ENCODE measurements at regions not wholly inside any gene's neighbourhood (a gene's known extent, or its start where the extent isn't known, plus 50 kb on each side); places are given as distances from the start of the nearest gene placed in this dataset.

GRCh38 chr2:154603682-154604081, 94.8 kb upstream of the KCNJ3 start:
- DNase-seq (ENCODE audit: low read depth): no peak
- H3K27me3 ChIP-seq (ENCODE audit: control insufficient read depth, insufficient read depth, low read length): no peaks in the 10 kb centered on the region
- H3K4me3 ChIP-seq (ENCODE audit: low read depth, low read length): no peak overlapping the region
- no peaks in the 10 kb centered on the region for H3K36me3 ChIP-seq (ENCODE audit: control insufficient read depth, insufficient read depth, low read length)
- no peak for TF ChIP-seq CTCF (IDR thresholded peaks at IDR 0.05; ENCODE audit: insufficient read depth, low read length, poor library complexity, severe bottlenecking)

- DNase-seq (ENCODE audit: low read depth): no peak
- no peak overlapping the region for H3K4me3 ChIP-seq (ENCODE audit: low read depth, low read length)
- no peak for TF ChIP-seq CTCF (IDR thresholded peaks at IDR 0.05; ENCODE audit: insufficient read depth, low read length, poor library complexity, severe bottlenecking)
- H3K27me3 ChIP-seq (ENCODE audit: control insufficient read depth, insufficient read depth, low read length): no peaks in the 10 kb centered on the region
- no peaks in the 10 kb centered on the region for H3K36me3 ChIP-seq (ENCODE audit: control insufficient read depth, insufficient read depth, low read length)
These were observed 90.1 kb upstream of the KCNJ3 start for GRCh38 chr2:154608438-154608837.

- TF ChIP-seq CTCF (IDR thresholded peaks at IDR 0.05; ENCODE audit: insufficient read depth, low read length, poor library complexity, severe bottlenecking): no peak
- no peaks in the 10 kb centered on the region for H3K36me3 ChIP-seq (ENCODE audit: control insufficient read depth, insufficient read depth, low read length)
- no peak overlapping the region for H3K4me3 ChIP-seq (ENCODE audit: low read depth, low read length)
- no peaks in the 10 kb centered on the region for H3K27me3 ChIP-seq (ENCODE audit: control insufficient read depth, insufficient read depth, low read length)
- no peak for DNase-seq (ENCODE audit: low read depth)
These were observed 83.6 kb upstream of the KCNJ3 start for GRCh38 chr2:154614906-154615305.

- no peaks in the 10 kb centered on the region for H3K27me3 ChIP-seq (ENCODE audit: control insufficient read depth, insufficient read depth, low read length)
- no peaks in the 10 kb centered on the region for H3K36me3 ChIP-seq (ENCODE audit: control insufficient read depth, insufficient read depth, low read length)
- H3K4me3 ChIP-seq (ENCODE audit: low read depth, low read length): no peak overlapping the region
- DNase-seq (ENCODE audit: low read depth): no peak
- TF ChIP-seq CTCF (IDR thresholded peaks at IDR 0.05; ENCODE audit: insufficient read depth, low read length, poor library complexity, severe bottlenecking): no peak
These were observed 81.8 kb upstream of the KCNJ3 start for GRCh38 chr2:154616659-154617058.

GRCh38 chr2:154620471-154620870, 78.0 kb upstream of the KCNJ3 start:
- no peak overlapping the region for H3K4me3 ChIP-seq (ENCODE audit: low read depth, low read length)
- no peaks in the 10 kb centered on the region for H3K27me3 ChIP-seq (ENCODE audit: control insufficient read depth, insufficient read depth, low read length)
- no peak for DNase-seq (ENCODE audit: low read depth)
- H3K36me3 ChIP-seq (ENCODE audit: control insufficient read depth, insufficient read depth, low read length): no peaks in the 10 kb centered on the region
- TF ChIP-seq CTCF (IDR thresholded peaks at IDR 0.05; ENCODE audit: insufficient read depth, low read length, poor library complexity, severe bottlenecking): no peak

- Histone ChIP-seq H3K36me3 (ENCODE audit: control insufficient read depth, insufficient read depth, low read length) (no peaks in the 10 kb centered on the region), H3K4me3 (ENCODE audit: low read depth, low read length) (no peak overlapping the region), H3K27me3 (ENCODE audit: control insufficient read depth, insufficient read depth, low read length) (no peaks in the 10 kb centered on the region)
- DNase-seq (ENCODE audit: low read depth): peak; percentile 26
- TF ChIP-seq CTCF (IDR thresholded peaks at IDR 0.05; ENCODE audit: insufficient read depth, low read length, poor library complexity, severe bottlenecking): peak; percentile 79
These were observed 74.7 kb upstream of the KCNJ3 start for GRCh38 chr2:154623819-154624218.
